ENCODE measurements at regions not wholly inside any gene's neighbourhood (a gene's known extent, or its start where the extent isn't known, plus 50 kb on each side); places are given as distances from the start of the nearest gene placed in this dataset.

DNA sequence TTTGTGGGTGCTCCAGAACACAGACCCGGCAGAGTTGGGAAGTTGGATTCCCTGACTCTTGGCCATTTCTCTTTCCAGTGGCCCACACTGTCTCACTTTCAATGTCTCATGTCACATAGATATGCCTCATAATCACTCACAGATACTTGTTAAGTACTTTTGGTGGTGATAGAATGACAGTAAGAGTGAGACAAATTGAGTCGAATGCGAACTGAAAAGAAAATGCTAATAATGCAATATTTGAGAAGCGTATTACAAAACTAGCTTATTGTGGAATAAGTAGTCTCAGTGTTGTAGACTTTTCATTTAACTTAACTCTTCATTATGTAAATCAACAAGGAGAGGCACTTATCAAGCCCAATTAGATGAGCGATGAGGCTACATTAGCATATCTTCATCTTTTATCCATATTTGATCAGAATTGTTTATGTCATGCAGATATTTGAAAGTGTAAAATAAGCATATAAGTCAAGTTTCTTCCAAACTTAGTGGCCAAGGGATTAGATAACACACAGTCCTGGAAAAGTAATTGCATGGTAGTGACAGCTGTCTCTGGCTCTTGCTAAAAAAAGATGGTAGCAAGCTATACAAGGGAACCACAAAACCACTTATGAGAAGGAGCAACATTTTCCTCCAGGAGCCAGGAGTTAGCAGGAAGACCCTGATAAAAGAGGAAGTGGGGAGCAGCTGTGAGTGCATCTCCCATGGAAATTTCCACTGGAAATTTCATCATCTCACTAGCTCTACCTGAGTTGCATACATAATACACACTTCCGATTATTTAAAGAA lies 243.6 kb downstream of the ARRDC4 start:
- no peak for DNase-seq

DNA sequence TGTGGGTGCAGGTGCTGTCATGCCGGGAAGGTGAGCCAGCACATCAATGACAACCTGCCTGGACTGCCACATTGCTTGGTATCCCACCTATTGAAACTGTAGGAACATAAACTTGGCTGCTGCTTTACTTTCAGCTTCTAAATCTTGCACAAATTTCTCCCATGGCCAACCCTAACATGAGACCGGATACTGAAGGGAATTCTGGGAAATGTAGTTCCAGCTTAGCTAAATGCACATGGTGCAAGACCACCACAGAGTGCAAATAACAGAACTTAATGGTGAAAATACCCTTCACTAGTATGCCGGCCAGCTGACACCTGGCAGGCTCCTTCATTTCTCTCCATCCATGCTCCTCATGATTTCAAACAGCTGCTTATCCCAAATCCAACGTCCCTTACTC lies 247.4 kb downstream of the ARRDC4 start:
- no peak for DNase-seq

DNA sequence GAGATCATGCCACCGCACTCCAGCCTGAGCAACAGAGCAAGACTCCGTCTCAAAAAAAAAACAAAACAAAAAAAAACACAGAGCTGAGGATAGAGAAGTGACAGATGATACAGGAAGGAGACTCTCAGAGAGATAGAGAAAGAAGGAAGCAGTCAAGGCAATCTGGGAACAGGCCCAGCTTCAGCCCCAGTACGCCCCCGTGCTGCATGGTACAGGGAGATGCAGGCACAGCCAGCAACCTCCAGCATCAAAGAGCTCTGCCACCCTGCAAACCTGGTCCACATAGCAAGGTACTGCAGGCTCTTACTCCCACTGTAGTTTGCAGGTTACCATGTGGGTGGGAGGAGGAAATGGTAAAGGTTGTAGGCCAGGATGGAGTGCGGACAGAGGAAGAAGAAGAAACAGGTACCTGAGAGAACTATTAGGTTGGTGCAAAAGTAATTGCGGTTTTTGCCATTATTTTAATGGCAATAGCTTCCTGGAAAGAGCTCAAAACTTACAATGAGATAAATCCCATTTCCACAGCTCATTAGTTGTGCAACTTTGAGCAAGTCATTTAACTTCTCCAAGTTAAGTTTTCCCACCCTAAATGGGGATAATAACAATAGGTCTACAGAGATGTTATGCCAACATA lies 253.0 kb downstream of the ARRDC4 start:
- DNase-seq, result no peak

DNA sequence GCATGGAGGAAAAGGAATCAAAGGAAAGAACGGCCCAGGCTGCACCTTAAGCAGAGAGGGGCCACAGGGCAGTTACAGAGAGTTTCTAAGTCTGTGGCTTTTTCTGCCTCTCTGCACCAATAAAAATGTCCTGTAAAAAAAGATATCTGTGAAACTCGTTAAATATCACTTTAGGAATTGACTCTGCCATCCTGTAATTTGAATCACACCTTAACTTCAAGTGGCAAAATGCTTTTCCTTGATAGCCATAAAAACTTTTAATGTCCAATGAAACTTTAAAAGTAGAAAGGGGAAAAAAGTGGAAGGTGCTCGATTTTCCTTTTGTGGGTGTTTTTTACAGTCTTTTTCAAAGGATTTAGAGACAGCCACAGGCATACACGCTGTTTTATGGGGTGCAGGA lies 255.7 kb downstream of the ARRDC4 start:
- DNase-seq, result no peak

DNA sequence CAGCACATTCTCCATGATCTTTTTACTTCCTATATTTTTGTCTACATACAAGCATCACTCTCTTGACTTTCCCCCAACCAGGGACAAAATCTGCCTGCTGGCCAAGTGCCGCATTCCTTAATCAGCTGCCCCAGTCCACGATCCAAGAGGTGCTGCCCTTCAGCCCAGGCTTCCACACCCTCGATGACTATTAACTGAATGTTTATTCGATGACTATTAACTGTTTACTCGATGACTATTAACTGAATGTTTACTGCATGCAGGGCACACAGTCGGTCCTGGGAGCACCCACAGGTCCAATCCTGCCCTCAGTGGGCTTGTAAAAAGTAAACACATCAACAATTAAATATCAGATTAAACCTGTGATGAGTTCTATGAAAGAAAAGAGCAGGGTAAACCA lies 256.9 kb downstream of the ARRDC4 start:
- no peak for DNase-seq

DNA sequence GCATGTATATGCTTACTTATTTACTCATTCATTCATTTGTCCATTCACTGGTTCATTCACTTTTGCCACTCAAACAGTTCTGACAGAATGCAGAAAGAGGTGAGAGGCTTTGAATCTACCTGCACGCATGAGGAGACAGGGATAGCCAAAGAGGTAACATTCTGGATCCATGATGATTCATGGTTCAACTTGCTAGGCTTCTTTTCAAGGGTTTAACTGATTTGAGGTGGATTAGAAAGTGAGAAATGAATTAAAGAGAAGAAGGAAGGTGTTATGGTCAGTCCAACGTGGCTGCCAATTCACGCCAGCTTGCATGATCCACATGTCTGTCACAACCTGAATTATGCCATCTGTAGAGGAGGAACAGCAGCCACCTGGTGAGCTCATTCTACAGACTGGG lies 260.6 kb downstream of the ARRDC4 start:
- no peak for DNase-seq

DNA sequence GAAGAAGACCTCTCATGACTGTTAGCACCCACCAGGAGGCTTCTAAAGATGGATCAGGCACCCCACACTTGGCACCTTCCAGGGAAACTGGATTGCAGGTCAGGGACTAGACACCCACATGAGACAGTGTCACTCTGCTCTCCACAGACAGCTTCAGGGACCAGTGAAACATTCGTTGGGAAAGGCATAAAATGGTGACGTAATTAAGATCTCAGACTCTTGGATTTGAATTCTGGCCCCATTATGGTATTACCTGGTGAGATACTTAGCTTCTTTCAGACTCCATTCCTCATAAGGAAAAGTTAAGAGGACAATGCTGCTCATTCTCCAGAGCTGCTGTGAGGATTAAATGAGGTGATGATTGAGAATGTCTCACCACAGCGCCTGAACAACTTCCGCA lies 261.1 kb downstream of the ARRDC4 start:
- no peak for DNase-seq

DNA sequence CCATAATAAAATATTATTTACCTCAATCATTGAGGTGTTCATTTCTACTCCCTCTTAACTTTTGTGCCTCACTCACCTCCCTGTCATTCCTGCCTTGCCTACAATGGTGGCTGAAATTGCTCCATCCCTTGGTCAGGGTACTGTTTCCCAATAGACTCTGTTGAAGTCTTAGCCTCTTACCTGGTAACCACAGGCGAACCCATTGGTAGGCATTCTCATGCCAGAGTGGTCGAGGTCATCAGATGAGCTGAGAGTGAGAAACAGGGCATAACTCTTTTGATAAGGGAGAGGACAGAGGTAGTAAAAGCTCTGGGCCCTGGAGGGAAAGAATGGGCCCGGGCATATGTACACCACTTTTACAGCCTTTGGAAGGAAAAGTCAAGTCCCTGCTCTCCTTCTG lies 265.6 kb downstream of the ARRDC4 start:
- no peak for DNase-seq

DNA sequence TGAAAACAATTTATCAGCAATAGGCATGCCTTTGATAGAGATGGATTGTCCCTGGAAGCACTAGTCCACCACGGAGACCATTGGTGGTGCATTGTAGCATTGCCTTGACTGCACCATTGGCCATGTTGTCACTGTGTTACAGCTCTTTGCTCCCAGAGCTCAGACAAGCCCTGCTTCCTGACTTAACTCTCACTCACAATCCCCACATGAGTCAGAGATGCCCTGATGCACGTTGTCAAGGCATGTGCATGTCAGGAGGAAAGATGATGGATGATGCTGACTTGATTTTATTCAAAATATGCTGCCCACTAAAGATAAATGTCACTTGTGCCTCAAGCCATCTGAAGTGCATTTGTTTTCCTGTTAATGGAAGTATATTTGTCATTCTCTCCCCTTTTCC lies 266.1 kb downstream of the ARRDC4 start:
- no peak for DNase-seq

DNA sequence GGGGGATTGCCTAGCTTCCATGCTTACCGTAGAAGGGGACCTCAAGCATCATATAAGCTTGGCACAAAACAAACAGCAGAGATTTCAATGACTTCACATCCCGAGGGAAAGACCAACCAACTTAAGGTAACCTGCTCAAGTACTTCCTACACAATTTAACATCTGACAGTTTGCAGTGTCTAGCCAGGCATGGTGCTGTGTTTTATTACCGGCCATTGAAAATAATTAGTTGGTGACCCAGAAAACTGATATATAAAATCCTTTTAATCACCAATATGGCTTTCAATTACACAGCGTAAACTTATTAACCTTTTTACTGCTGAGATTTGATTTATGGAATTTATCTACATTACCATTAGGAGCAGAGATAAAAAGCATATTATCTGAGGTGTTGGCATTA lies 268.3 kb downstream of the ARRDC4 start:
- no peak for DNase-seq

DNA sequence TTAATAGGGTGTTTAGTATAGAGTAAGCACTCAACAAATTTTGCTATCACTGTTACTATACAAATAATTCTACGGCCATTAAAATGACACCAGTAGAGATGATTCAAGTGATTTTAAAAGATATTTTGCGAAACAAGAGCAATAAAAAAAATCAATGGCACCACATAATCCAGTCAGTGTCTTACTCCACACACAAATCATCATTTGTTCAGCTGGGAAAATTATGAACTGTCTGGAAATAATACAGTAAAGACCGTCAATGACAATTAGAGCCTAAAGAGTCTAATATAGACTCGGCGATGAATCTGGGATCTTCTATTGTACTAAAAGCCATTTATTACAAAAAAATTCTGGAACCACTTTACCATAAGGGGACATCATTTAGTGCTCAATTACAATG lies 270.5 kb downstream of the ARRDC4 start:
- no peak for DNase-seq

DNA sequence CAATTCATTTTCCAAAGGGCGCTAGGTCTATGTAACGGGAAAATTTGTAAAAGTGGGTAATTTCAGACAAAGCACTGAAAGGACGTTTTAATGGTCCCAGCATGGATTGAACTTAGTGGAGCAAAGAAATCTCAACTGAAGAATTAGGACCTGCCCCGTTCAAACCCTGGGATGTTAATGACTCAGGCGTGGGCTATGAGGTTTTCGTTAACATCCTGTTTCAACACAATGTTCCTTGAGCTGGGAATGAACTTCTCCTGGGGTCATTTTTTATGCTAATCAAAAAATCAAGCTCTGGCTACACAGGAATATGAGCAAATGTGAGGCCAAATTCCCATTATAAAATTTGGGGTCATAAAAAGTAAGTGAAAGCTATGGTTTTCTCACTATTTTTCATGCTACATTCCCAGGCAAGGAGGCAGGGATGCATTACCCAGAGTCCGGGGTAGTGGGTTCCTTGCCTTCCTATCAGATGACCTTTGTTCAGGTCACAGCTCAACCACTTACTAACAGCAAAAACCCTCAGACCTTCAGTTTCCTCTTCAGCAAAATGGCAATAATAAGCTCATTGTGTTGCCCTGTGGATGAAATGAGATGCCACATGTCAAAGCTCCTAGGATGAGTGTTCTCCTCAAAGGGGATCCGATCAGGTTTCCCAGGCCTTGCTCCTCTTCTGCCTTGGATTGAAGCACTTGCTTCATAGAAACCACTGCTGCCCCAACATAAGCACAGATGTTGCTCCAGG lies 271.4 kb downstream of the ARRDC4 start:
- DNase-seq, result no peak

DNA sequence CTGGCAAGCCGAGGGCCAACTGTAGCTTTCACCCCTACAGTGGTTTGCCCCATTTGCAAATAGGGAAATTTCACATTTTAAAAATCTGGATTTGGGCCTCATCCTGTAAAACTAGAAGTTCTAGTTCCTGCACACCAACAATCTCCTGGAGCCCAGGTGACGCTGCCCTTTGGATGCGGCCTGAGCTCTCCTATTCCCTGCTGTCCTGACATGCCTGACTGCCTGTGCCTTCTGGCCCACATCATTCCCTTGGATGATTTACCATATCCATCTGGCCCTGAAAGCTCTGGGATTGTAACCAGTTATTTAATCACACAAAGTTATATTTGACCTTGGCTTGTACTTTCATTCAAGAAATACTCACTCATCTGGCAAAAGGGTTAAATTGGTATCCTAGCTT lies 272.3 kb downstream of the ARRDC4 start:
- DNase-seq, result no peak

DNA sequence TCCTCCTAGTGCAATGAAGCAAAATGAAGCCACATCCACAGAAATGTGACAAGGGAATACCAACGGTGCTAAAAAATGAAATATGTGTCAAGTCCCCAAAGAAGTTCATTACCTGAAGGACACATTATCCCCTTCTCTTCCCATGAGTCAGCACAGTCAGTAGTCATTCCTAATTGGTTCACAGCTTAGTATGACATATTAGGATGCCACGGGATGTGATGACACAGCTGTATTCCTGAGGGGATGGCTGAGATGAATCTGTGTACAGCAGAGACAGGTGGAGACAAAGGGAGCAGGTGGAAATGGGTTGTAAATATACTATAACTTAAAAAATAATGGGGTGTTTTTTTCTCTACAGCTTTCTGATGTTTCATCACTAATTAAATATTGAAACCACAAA lies 273.4 kb downstream of the ARRDC4 start:
- DNase-seq, result no peak

DNA sequence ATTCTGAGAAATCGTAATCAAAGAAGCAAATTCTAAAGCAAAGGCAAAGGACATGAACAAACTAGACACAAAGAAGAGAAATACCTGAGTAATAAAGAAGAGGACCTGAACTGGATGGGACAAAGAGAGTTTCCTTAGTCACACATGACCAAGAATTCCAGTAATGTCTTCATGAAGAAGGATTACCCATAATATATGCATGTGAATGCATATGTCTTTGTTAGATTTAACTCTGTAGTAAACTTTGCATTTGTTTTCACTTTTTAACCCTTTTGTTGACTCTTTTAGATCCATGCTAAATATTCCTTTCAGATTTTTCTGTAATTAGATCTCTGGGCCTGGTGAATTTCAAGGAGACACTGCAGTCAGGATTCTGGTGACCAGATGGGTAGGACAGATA lies 279.8 kb downstream of the ARRDC4 start:
- no peak for DNase-seq

DNA sequence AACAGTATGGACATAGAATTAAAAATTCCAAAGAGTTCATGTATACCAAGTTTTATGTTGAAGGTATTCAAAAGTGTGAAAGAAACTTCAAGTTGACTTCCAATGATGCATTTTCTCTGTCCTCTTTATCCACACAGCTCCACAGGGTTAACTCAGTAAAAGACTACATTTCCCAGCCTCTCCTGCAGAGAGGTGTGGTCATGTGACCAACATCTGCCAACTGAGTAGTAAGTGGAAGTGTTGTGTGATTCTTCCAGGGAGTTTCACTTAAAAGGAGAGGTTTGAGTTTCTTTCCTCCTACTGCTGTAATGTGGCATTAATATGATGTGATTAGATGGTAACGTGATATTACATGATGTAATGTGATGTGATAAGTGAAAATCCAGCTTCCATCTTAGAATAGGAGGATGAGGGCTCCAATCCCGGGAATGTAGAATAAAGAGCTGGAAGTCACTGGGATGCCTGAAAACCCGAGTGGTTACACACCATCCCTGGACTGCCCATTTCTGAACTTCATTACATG lies 280.6 kb downstream of the ARRDC4 start:
- DNase-seq, result no peak

DNA sequence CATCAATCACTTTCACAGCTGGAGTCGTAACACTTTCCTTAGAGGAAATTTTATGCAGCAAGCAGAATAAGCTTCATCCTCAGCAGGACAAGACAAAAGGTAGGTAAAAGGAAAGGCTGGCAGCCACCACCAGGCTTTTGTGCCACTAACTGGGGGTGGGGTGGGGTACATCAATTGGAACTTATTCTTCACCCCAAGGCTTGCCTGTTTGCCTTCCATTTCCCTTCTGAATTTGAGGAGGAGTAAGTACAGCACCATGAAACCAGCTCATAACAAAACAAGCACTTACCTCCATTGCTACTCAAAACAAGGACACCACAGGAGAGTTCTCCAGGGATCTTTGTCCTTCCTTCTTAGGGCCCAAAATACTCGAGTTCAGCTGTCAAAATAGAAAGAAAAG lies 296.8 kb downstream of the ARRDC4 start:
- no peak for DNase-seq

DNA sequence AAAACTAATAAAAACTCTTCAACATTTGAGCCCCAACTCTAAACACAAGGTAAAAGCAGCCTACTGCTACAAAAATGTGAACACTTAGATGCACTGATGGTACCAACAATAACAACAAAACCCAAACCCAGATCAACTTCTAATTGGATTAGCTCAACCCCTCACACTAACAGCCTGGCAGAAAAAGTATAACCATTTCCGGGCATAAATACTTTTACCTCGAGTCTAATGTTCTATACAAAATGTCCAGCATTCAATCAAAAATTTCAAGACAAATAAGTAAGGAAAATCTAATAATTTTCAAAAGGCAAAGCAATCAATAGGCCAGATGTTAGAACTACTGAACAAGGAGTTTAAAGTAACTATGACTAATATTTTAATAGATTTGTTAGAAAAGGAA lies 303.3 kb downstream of the ARRDC4 start:
- no peak for DNase-seq

DNA sequence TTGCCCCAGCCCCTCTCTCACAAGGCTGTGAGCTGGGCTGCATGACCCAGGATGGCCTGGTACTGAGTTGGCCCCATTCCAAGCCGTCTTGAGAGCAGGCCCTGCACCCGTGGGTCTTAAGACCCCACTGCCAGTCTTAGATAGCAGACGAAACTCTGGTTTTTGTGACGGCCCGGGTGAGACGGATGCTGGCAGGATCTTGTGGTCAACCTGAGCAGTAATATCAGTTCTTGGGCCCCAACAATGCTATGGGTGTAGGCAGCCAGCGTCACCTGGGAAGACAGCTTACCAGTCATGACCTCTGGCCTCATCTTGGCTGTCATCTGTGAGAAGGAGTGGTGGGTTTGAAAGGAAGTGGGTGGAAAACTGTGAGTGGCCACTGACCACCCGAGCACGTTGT lies 305.8 kb downstream of the ARRDC4 start:
- DNase-seq, result no peak

DNA sequence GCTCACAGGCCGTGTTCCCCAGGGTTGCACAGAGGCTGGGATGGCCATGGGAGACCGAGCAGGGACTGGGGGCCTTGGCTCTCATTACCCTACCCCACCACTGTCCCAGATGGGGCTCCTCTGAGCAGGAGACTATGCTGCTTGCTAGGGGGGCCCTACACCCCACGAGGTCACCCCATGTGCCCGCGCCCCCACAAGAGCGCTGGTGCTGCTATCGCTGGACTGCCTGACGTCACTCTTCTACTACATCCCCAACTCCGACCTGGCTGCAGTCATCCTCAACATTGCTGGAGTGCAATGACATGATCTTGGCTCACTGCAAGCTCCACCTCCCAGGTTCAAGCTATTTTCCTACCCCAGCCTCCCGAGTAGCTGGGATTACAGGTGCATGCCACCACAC lies 307.7 kb downstream of the ARRDC4 start:
- no peak for DNase-seq

DNA sequence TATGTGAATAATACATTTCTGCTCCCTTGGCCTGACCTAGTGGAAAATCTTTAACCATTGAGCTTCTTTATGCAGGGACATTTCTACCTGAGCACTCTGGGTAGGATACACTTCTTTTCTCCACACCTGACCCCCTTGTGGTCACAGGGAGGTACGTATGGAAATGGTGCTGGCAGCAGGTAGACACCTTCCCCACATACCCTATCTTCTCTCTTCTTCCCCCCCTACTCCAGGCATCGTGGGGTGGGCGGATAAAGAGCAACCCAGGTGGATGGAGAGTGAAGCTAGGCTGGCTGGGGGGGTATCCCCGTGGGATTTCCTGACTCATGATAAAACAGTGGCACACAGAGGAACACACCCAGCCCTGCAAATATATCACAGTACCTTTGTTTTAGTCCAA lies 312.1 kb downstream of the ARRDC4 start:
- no peak for DNase-seq

DNA sequence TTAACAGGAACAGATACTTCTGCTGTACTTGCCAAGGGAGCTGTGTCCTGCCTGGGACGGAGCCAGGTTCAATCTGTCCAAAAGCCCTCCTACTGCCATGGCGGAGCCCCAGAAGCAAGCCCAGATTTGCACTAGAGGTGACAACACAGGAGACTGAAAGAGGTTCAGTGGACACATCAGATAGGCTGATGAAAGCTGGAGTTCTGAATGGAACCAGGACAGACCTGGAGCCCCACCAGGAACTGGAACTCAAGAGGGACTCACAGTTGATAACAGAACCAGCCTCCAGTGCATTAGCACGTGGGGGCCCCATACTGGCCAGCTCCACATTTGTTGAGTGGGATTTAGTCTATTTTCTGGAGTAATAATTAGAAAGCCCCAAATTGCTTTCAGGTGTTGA lies 315.5 kb downstream of the ARRDC4 start:
- no peak for DNase-seq

DNA sequence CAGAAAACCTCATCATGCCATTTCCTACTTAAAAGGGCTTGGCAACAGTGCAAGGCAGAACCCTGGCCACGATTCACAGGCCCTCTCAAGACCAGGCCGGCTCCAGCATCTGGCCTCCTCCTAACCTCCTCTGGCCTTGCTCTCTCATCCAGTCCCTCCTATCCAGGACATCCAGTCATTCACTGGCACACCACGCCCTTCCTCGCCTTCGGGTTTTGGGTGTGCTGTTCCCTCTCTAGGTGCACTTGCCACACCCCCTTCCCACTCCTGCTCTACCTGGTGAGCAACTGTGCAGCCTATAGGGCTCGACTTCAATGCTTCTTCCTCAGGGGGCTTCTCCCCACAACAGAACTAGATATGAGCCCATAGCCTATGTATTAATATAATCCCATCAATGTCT lies 317.1 kb downstream of the ARRDC4 start:
- no peak for DNase-seq
